ENCODE measurements at regions not wholly inside any gene's neighbourhood (a gene's known extent, or its start where the extent isn't known, plus 50 kb on each side); places are given as distances from the start of the nearest gene placed in this dataset.

GRCh38 chr1:195697130-195697529, 911.1 kb downstream of the KCNT2 start:
- no peak for TF ChIP-seq EP300 (IDR thresholded peaks at IDR 0.05; ENCODE audit: low read length)
- TF ChIP-seq PRPF4 (IDR thresholded peaks at IDR 0.05; ENCODE audit: insufficient read depth, low read depth, low read length, poor library complexity, severe bottlenecking), result no peak
- TF ChIP-seq ZBTB26 (CRISPR knock-in tag; IDR thresholded peaks at IDR 0.05), result no peak
- TF ChIP-seq SP1 (CRISPR knock-in tag; IDR thresholded peaks at IDR 0.05), result no peak
- no peak for TF ChIP-seq CTCF (IDR thresholded peaks at IDR 0.05 in 2 of 3, conservative IDR thresholded peaks at IDR 0.05 in 1 of 3; ENCODE audit: insufficient read depth in 2 of 3, low read depth in 1 of 3, low read length in 3 of 3)

Measured in K562 (cell line).